ENCODE measurements at regions not wholly inside any gene's neighbourhood (a gene's known extent, or its start where the extent isn't known, plus 50 kb on each side); places are given as distances from the start of the nearest gene placed in this dataset.

DNA sequence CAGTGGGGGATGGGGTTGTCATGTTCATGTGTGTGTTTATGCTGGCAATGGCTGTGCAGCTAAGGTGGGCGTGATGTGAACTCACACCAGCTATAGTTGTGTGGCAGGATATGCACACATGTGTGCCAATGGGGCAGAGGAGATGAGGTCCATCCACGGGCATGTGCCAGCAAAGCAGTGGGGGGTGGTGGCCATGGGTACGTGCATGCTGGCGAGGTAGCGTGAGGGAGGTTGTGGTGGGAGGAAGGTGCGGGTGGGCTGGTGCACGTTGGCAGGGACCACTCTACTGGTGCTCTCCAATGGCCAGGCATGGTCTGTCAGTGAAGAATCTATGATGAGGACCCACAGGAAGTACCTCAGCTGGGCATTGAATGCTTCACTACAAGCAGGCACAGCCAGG is 567.5 kb upstream of the SORCS1 start:
- TF ChIP-seq, protein P1, sequence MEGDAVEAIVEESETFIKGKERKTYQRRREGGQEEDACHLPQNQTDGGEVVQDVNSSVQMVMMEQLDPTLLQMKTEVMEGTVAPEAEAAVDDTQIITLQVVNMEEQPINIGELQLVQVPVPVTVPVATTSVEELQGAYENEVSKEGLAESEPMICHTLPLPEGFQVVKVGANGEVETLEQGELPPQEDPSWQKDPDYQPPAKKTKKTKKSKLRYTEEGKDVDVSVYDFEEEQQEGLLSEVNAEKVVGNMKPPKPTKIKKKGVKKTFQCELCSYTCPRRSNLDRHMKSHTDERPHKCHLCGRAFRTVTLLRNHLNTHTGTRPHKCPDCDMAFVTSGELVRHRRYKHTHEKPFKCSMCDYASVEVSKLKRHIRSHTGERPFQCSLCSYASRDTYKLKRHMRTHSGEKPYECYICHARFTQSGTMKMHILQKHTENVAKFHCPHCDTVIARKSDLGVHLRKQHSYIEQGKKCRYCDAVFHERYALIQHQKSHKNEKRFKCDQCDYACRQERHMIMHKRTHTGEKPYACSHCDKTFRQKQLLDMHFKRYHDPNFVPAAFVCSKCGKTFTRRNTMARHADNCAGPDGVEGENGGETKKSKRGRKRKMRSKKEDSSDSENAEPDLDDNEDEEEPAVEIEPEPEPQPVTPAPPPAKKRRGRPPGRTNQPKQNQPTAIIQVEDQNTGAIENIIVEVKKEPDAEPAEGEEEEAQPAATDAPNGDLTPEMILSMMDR (conservative IDR thresholded peaks at IDR 0.05), result no peak
- no peak for TF ChIP-seq EZH2 (IDR thresholded peaks at IDR 0.05; ENCODE audit: low read depth)

Measured in PC-9 (cell line).